GM12892 (cell line): ENCODE measurements at regions not wholly inside any gene's neighbourhood (a gene's known extent, or its start where the extent isn't known, plus 50 kb on each side); places are given as distances from the start of the nearest gene placed in this dataset.

Experiments used
- POLR2A ChIP-seq: IDR thresholded peaks from 2 replicates; pipeline ENCODE4 v1.6.1; 2011; ENCODE audit warnings: low read depth, low read length, control low read depth
- POLR2AphosphoS5 ChIP-seq: IDR thresholded peaks from 2 replicates; pipeline ENCODE4 v1.6.1; 2011; ENCODE audit warnings: low read depth, low read length, control low read depth
- TAF1 ChIP-seq: IDR thresholded peaks from 2 replicates; pipeline ENCODE4 v1.6.1; 2011; ENCODE audit warnings: low read depth, mild to moderate bottlenecking, control low read depth, low read length, borderline replicate concordance

- no peak for TF ChIP-seq POLR2AphosphoS5
- TF ChIP-seq POLR2A = no peak
- no peak for TF ChIP-seq TAF1
Observed at GRCh38 chr20:60528141-60528540, 569.9 kb downstream of the CDH26 start.
